HepG2 (cell line): ENCODE measurements at regions not wholly inside any gene's neighbourhood (a gene's known extent, or its start where the extent isn't known, plus 50 kb on each side); places are given as distances from the start of the nearest gene placed in this dataset.

Source experiments
- ADNP ChIP-seq: sonication (generic); formaldehyde crosslinking; IDR thresholded peaks from 2 replicates; pipeline ENCODE4 v1.4.0; 2020; ENCODE audit warnings: missing genetic modification reagents
- AHDC1 ChIP-seq: sonication (generic); formaldehyde crosslinking; IDR thresholded peaks from 2 replicates; pipeline ENCODE4 v1.5.1; 2020; ENCODE audit warnings: mild to moderate bottlenecking, missing genetic modification reagents, borderline replicate concordance
- ARNTL ChIP-seq: sonication (generic); formaldehyde crosslinking; IDR thresholded peaks from 2 replicates; pipeline ENCODE4 v1.4.0; 2020; ENCODE audit warnings: mild to moderate bottlenecking, missing genetic modification reagents
- ATF3 ChIP-seq: sonication (generic); formaldehyde crosslinking; IDR thresholded peaks from 2 replicates; pipeline ENCODE4 v1.4.0; 2020; ENCODE audit warnings: missing genetic modification reagents
- BCL6 ChIP-seq: IDR thresholded peaks from 2 replicates; pipeline ENCODE4 v1.6.1; 2016; ENCODE audit warnings: missing genetic modification reagents, missing compliant biosample characterization
- ETV5 ChIP-seq: IDR thresholded peaks from 2 replicates; pipeline ENCODE4 v1.6.1; 2018; ENCODE audit warnings: missing biosample characterization, missing genetic modification reagents, inconsistent platforms, borderline replicate concordance
- IRF2 ChIP-seq: IDR thresholded peaks from 2 replicates; pipeline ENCODE4 v1.6.1; 2018; ENCODE audit warnings: missing genetic modification reagents, missing compliant biosample characterization
- RAD51 ChIP-seq: fragments of 450-650 bp; IDR thresholded peaks from 2 replicates; pipeline ENCODE4 v1.6.1; 2016; ENCODE audit warnings: borderline replicate concordance
- SALL1 ChIP-seq: sonication (generic); formaldehyde crosslinking; IDR thresholded peaks from 2 replicates; pipeline ENCODE4 v1.8.0; 2022; ENCODE audit warnings: mild to moderate bottlenecking, missing genetic modification reagents
- TF ChIP-seq, protein P1 (sequence below), 2 experiments: sonication (generic) in 1 of 2; formaldehyde crosslinking in 1 of 2; IDR thresholded peaks; 2 replicates each; pipeline versions ENCODE4 v1.5.1 to v1.6.1; 2011 to 2020; ENCODE audit warnings: borderline replicate concordance in 1 of 2, low read depth in 1 of 2, low read length in 1 of 2, mild to moderate bottlenecking in 1 of 2, missing genetic modification reagents in 1 of 2, moderate library complexity in 1 of 2

DNA sequence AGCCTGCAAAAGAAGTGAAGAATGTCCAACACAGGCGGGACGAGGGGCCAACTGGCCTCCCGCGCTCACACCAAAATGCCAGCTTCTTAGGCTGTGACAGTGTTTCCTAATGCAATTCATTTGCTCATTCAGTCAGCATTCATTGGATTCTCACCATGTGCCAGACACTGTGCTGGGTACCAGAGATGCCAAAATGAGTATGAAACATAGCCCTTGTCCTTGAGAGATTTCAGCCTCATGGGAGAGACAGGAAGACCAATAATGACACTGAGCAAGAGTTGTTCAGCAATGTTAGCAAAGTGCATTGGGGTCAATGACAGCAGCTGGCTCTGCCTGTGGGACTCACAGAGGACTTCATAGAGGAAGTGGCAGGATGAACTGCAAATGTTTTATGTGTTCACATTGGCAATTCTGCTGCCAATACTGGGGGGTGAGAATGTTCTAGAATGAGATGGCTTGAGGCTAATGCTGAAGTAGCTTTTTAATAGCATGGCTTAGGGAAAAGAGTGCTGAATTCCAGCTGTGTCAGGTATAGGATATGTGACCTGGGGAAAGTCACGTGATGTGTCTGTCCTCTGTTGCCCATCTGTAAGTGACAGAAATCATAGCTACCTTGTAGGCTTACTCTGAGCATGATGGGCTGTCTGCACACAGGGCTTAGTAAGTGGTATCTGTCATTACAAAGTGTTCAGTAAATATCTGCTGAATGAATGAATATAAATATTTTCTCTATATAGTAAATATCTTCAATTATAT is 58.3 kb upstream of the KIF26B start (continued):
- TF ChIP-seq ADNP (CRISPR knock-in tag), result no peak
- no peak for TF ChIP-seq BCL6
- TF ChIP-seq, protein P1, sequence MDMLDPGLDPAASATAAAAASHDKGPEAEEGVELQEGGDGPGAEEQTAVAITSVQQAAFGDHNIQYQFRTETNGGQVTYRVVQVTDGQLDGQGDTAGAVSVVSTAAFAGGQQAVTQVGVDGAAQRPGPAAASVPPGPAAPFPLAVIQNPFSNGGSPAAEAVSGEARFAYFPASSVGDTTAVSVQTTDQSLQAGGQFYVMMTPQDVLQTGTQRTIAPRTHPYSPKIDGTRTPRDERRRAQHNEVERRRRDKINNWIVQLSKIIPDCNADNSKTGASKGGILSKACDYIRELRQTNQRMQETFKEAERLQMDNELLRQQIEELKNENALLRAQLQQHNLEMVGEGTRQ (IDR thresholded peaks at IDR 0.05; ENCODE audit: low read depth, low read length), result 0 out of 2 replicates have a peak, but pooled peaks have one; percentile 2
- TF ChIP-seq, protein P1 (CRISPR knock-in tag; IDR thresholded peaks at IDR 0.05; ENCODE audit: borderline replicate concordance), result no peak
- 0 out of 2 replicates have a peak, but pooled peaks have one; percentile 33 for TF ChIP-seq AHDC1 (CRISPR knock-in tag)
- TF ChIP-seq SALL1 (CRISPR knock-in tag), result peak; percentile 33; the same call in 1 of the 2 replicates
- TF ChIP-seq ARNTL (CRISPR knock-in tag), result no peak
- peak; percentile 58; the same call in 1 of the 2 replicates for TF ChIP-seq ETV5
- TF ChIP-seq ATF3, result no peak
- peak; percentile 55; the same call in 1 of the 2 replicates for TF ChIP-seq RAD51
- TF ChIP-seq IRF2 (CRISPR knock-in tag), result peak; percentile 52; the same call in 1 of the 2 replicates
